H9 (cell line): ENCODE measurements at regions not wholly inside any gene's neighbourhood (a gene's known extent, or its start where the extent isn't known, plus 50 kb on each side); places are given as distances from the start of the nearest gene placed in this dataset.

Experiments used
- DNase-seq: peaks from one replicate; pipeline ENCODE4 v3.0.0-alpha.2; 2017
- H2AFZ ChIP-seq: one replicate; pipeline ENCODE4 v1.6.1; 2013; ENCODE audit warnings: mild to moderate bottlenecking, low read length, control low read depth, moderate library complexity
- H2AK5ac ChIP-seq: 2 replicates; pipeline ENCODE4 v1.6.1; 2013; ENCODE audit warnings: low read length, control low read depth, mixed read lengths; ENCODE audit not compliant: insufficient read length
- H2BK120ac ChIP-seq: one replicate; pipeline ENCODE4 v1.6.1; 2013; ENCODE audit warnings: low read depth, mild to moderate bottlenecking, low read length, control low read depth, inconsistent platforms; ENCODE audit not compliant: poor library complexity, severe bottlenecking
- H2BK12ac ChIP-seq: 2 replicates; pipeline ENCODE4 v1.6.1; 2013; ENCODE audit warnings: low read length, control low read depth, mixed read lengths, low read depth; ENCODE audit not compliant: insufficient read length
- H2BK15ac ChIP-seq: 2 replicates; pipeline ENCODE4 v1.6.1; 2013; ENCODE audit warnings: low read depth, low read length, control low read depth
- H2BK20ac ChIP-seq: one replicate; pipeline ENCODE4 v1.6.1; 2013; ENCODE audit warnings: low read depth, mild to moderate bottlenecking, low read length, control low read depth, inconsistent platforms; ENCODE audit not compliant: poor library complexity, severe bottlenecking
- H2BK5ac ChIP-seq: 2 replicates; pipeline ENCODE4 v1.6.1; 2013; ENCODE audit warnings: low read length, control low read depth, mixed read lengths; ENCODE audit not compliant: insufficient read length
- H3K14ac ChIP-seq: 2 replicates; pipeline ENCODE4 v1.6.1; 2013; ENCODE audit warnings: low read length, control low read depth; ENCODE audit not compliant: insufficient read depth
- H3K18ac ChIP-seq: 2 replicates; pipeline ENCODE4 v1.6.1; 2013; ENCODE audit warnings: low read depth, mild to moderate bottlenecking, mixed read lengths, low read length, control low read depth; ENCODE audit not compliant: insufficient read length
- H3K23ac ChIP-seq: 2 replicates; pipeline ENCODE4 v1.6.1; 2013; ENCODE audit warnings: low read length, control low read depth, mixed read lengths, low read depth; ENCODE audit not compliant: insufficient read length
- H3K23me2 ChIP-seq: 2 replicates; pipeline ENCODE4 v1.6.1; 2013; ENCODE audit warnings: low read depth, mild to moderate bottlenecking, mixed read lengths, low read length, control low read depth; ENCODE audit not compliant: insufficient read length, poor library complexity, severe bottlenecking
- H3K27ac ChIP-seq: 2 replicates; pipeline ENCODE4 v1.5.1; 2013; ENCODE audit warnings: low read length, control low read depth, mixed read lengths, low read depth; ENCODE audit not compliant: insufficient read length
- H3K27me3 ChIP-seq: 2 replicates; pipeline ENCODE4 v1.6.1; 2013; ENCODE audit warnings: low read length, control low read depth, inconsistent platforms; ENCODE audit not compliant: insufficient read depth
- H3K4ac ChIP-seq: 2 replicates; pipeline ENCODE4 v1.6.1; 2013; ENCODE audit warnings: low read depth, mild to moderate bottlenecking, control low read depth, inconsistent platforms, low read length, moderate library complexity
- H3K4me1 ChIP-seq: 2 replicates; pipeline ENCODE4 v1.6.1; 2013; ENCODE audit warnings: low read length, control low read depth, inconsistent platforms; ENCODE audit not compliant: insufficient read depth
- H3K4me2 ChIP-seq: 2 replicates; pipeline ENCODE4 v1.6.1; 2013; ENCODE audit warnings: low read length, control low read depth, mixed read lengths; ENCODE audit not compliant: insufficient read length, insufficient read depth
- H3K56ac ChIP-seq: 2 replicates; pipeline ENCODE4 v1.6.1; 2013; ENCODE audit warnings: low read depth, mild to moderate bottlenecking, mixed read lengths, low read length, control low read depth; ENCODE audit not compliant: insufficient read length
- H3K79me1 ChIP-seq: 2 replicates; pipeline ENCODE4 v1.6.1; 2013; ENCODE audit warnings: low read depth, mild to moderate bottlenecking, moderate library complexity, low read length, control low read depth, inconsistent platforms; ENCODE audit not compliant: insufficient read depth, poor library complexity, severe bottlenecking
- H3K79me2 ChIP-seq: 2 replicates; pipeline ENCODE4 v1.6.1; 2013; ENCODE audit warnings: low read length, control low read depth, inconsistent platforms; ENCODE audit not compliant: insufficient read depth
- H3K9ac ChIP-seq: 2 replicates; pipeline ENCODE4 v1.6.1; 2013; ENCODE audit warnings: low read length, control low read depth, mixed read lengths; ENCODE audit not compliant: insufficient read length; ENCODE audit errors: extremely low read depth
- H3K9me3 ChIP-seq: one replicate; pipeline ENCODE4 v1.6.1; 2013; ENCODE audit warnings: low read depth, low read length, inconsistent platforms; ENCODE audit not compliant: control insufficient read depth
- H3T11ph ChIP-seq: one replicate; pipeline ENCODE4 v1.6.1; 2013; ENCODE audit warnings: mild to moderate bottlenecking, low read length, control low read depth, inconsistent platforms
- H4K20me1 ChIP-seq: one replicate; pipeline ENCODE4 v1.6.1; 2013; ENCODE audit not compliant: control insufficient read depth, insufficient read length, insufficient read depth
- H4K5ac ChIP-seq: 2 replicates; pipeline ENCODE4 v1.6.1; 2013; ENCODE audit warnings: low read depth, mild to moderate bottlenecking, mixed read lengths, low read length, control low read depth; ENCODE audit not compliant: insufficient read length
- H4K8ac ChIP-seq: replicated peaks from 2 replicates; pipeline ENCODE4 v1.6.1; 2013; ENCODE audit warnings: low read length, control low read depth, mixed read lengths, low read depth; ENCODE audit not compliant: insufficient read length
- H4K91ac ChIP-seq: 2 replicates; pipeline ENCODE4 v1.6.1; 2013; ENCODE audit warnings: low read depth, mild to moderate bottlenecking, moderate library complexity, mixed read lengths, low read length, control low read depth; ENCODE audit not compliant: insufficient read length
- H3K27ac Mint-ChIP-seq, 3 experiments: 2 replicates in 2 of 3; 3 replicates in 1 of 3; pipeline ENCODE4 v1.8.0; 2020 to 2021; ENCODE audit warnings: mixed read lengths in 3 of 3, mild to moderate bottlenecking in 1 of 3, moderate library complexity in 1 of 3
- H3K27me3 Mint-ChIP-seq: 2 replicates; pipeline ENCODE4 v1.8.0; 2021; ENCODE audit warnings: low read depth, mild to moderate bottlenecking, moderate library complexity, mixed read lengths
- H3K36me3 Mint-ChIP-seq, 3 experiments: 2 replicates in 2 of 3; 3 replicates in 1 of 3; pipeline ENCODE4 v1.8.0; 2020 to 2021; ENCODE audit warnings: low read depth in 3 of 3, mixed read lengths in 3 of 3; ENCODE audit not compliant: insufficient read depth in 1 of 3
- H3K4me1 Mint-ChIP-seq, 2 experiments: 2 replicates each; pipeline ENCODE4 v1.8.0; 2020; ENCODE audit warnings: mixed read lengths in 2 of 2
- H3K4me3 Mint-ChIP-seq, 2 experiments: 2 replicates in 1 of 2; 3 replicates in 1 of 2; pipeline ENCODE4 v1.8.0; 2020 to 2021; ENCODE audit warnings: mild to moderate bottlenecking in 2 of 2, mixed read lengths in 2 of 2, moderate library complexity in 1 of 2
- H3K9me3 Mint-ChIP-seq, 2 experiments: 2 replicates in 1 of 2; 3 replicates in 1 of 2; pipeline ENCODE4 v1.8.0; 2020; ENCODE audit warnings: mild to moderate bottlenecking in 2 of 2, mixed read lengths in 2 of 2, moderate library complexity in 1 of 2
- CTCF ChIP-seq: fragments of 200-600 bp; sonication (generic); conservative IDR thresholded peaks from 3 replicates; pipeline ENCODE4 v1.8.0; 2021; ENCODE audit warnings: antibody characterized with exemption, mild to moderate bottlenecking
- WGBS: extraction: QIAGEN DNeasy Blood & Tissue Kit; methylation state at CpG from one replicate; pipeline ENCODE4 v1.1.7; 2013; ENCODE audit warnings: missing lambda C conversion rate, low lambda C conversion rate, mixed read lengths; ENCODE audit not compliant: insufficient read length; ENCODE audit errors: extremely low coverage; 5-methylcytosine and 5-hydroxymethylcytosine counted together

GRCh38 chr7:138350701-138351357 lies 109.2 kb upstream of the TRIM24 start:
- H3K56ac ChIP-seq, result no peak overlapping the region
- H3K23me2 ChIP-seq, result no peaks in the 10 kb centered on the region
- DNase-seq, result no peak
- no peaks in the 10 kb centered on the region for H3K79me1 ChIP-seq
- no peaks in the 10 kb centered on the region for H4K20me1 ChIP-seq
- H3K9me3 ChIP-seq, result peaks cover 14% of the 10 kb centered on the region
- no peak overlapping the region for H3K27ac Mint-ChIP-seq
- H2BK12ac ChIP-seq, result no peak overlapping the region
- H3K4ac ChIP-seq, result no peak overlapping the region
- no peak overlapping the region for H2BK20ac ChIP-seq
- H3K27me3 ChIP-seq, result no peaks in the 10 kb centered on the region
- no peak overlapping the region for H3T11ph ChIP-seq
- H3K4me2 ChIP-seq, result no peak overlapping the region
- no peak overlapping the region for H2BK120ac ChIP-seq
- no peak overlapping the region for H3K27ac ChIP-seq
- H4K8ac ChIP-seq, result no peak overlapping the region
- H3K4me1 ChIP-seq, result no peaks in the 10 kb centered on the region
- H3K23ac ChIP-seq, result no peak overlapping the region
- H3K4me1 Mint-ChIP-seq, result peaks cover 4% of the 10 kb centered on the region in 2 experiments; a peak in 2 of 4 replicates
- no peak for TF ChIP-seq CTCF
- H2BK5ac ChIP-seq, result no peak overlapping the region
- H2AFZ ChIP-seq, result no peak overlapping the region
- no peak overlapping the region for H3K18ac ChIP-seq
- no peak overlapping the region for H3K14ac ChIP-seq
- H2AK5ac ChIP-seq, result no peak overlapping the region
- peaks cover 22 to 43% of the 10 kb centered on the region in 2 experiments for H3K9me3 Mint-ChIP-seq
- no peak overlapping the region for H3K4me3 Mint-ChIP-seq
- no peaks in the 10 kb centered on the region for H3K79me2 ChIP-seq
- H4K91ac ChIP-seq, result no peak overlapping the region
- H4K5ac ChIP-seq, result no peak overlapping the region
- no peak overlapping the region for H3K9ac ChIP-seq
- no CpG with 5 or more reads among the region's 2 CpGs for WGBS
- no peaks in the 10 kb centered on the region for H3K27me3 Mint-ChIP-seq
- H3K36me3 Mint-ChIP-seq, result peaks cover 22 to 31% (median 23%) of the 10 kb centered on the region in 3 experiments
- H2BK15ac ChIP-seq, result no peak overlapping the region
